A549 (cell line): ENCODE measurements at regions not wholly inside any gene's neighbourhood (a gene's known extent, or its start where the extent isn't known, plus 50 kb on each side); places are given as distances from the start of the nearest gene placed in this dataset.
A peak's percentile ranks its signal among the peaks of the same experiment; 100 is the strongest.

ENCODE experiments used
- CBX2 ChIP-seq: fragments of 200-600 bp; sonication (generic); IDR thresholded peaks from 2 replicates; pipeline ENCODE4 v1.6.1; 2016; ENCODE audit warnings: low read depth, mild to moderate bottlenecking, borderline replicate concordance
- CTCF ChIP-seq: fragments of >200 bp; sonication (Bioruptor Twin); formaldehyde crosslinking; IDR thresholded peaks from 3 replicates; pipeline ENCODE4 v1.5.1; 2016
- EP300 ChIP-seq, 2 experiments: fragments of >200 bp; sonication (Bioruptor Twin); formaldehyde crosslinking; IDR thresholded peaks; 2 replicates in 1 of 2; 3 replicates in 1 of 2; pipeline ENCODE4 v1.6.1; 2016 to 2017
- ESRRA ChIP-seq: fragments of 150-350 bp; IDR thresholded peaks from 2 replicates; pipeline ENCODE4 v1.6.1; 2014; ENCODE audit warnings: mild to moderate bottlenecking, low read length, borderline replicate concordance
- MAX ChIP-seq: IDR thresholded peaks from 2 replicates; pipeline ENCODE4 v1.6.1; 2012
- POLR2A ChIP-seq: IDR thresholded peaks from 2 replicates; pipeline ENCODE4 v1.6.1; 2012; ENCODE audit warnings: mild to moderate bottlenecking, low read length
- REST ChIP-seq: fragments of 200-600 bp; sonication (generic); IDR thresholded peaks from 2 replicates; pipeline ENCODE4 v1.6.1; 2016; ENCODE audit warnings: antibody characterized with exemption, mild to moderate bottlenecking, moderate library complexity
- RFX5 ChIP-seq: fragments of 450-650 bp; IDR thresholded peaks from 2 replicates; pipeline ENCODE4 v1.7.1; 2014; ENCODE audit warnings: antibody characterized with exemption, mild to moderate bottlenecking, moderate library complexity
- SREBF2 ChIP-seq: fragments of 450-650 bp; IDR thresholded peaks from 2 replicates; pipeline ENCODE4 v1.6.1; 2014; ENCODE audit warnings: mild to moderate bottlenecking, moderate library complexity
- ZFP36 ChIP-seq: fragments of 450-650 bp; IDR thresholded peaks from 2 replicates; pipeline ENCODE4 v1.6.1; 2014; ENCODE audit warnings: borderline replicate concordance; ENCODE audit not compliant: partially characterized antibody
- ZNF302 ChIP-seq: fragments of 250-450 bp; sonication (Bioruptor Pico); IDR thresholded peaks from 2 replicates; pipeline ENCODE4 v1.9.0; 2021; ENCODE audit warnings: inconsistent platforms, mild to moderate bottlenecking, moderate library complexity
- ZSCAN20 ChIP-seq: fragments of 250-450 bp; sonication (Bioruptor Pico); IDR thresholded peaks from 2 replicates; pipeline ENCODE4 v1.8.0; 2022; ENCODE audit warnings: mild to moderate bottlenecking, moderate library complexity
- TF ChIP-seq, protein P1 (sequence below): fragments of 450-650 bp; IDR thresholded peaks from 2 replicates; pipeline ENCODE4 v1.6.1; 2014; ENCODE audit warnings: antibody characterized with exemption

DNA sequence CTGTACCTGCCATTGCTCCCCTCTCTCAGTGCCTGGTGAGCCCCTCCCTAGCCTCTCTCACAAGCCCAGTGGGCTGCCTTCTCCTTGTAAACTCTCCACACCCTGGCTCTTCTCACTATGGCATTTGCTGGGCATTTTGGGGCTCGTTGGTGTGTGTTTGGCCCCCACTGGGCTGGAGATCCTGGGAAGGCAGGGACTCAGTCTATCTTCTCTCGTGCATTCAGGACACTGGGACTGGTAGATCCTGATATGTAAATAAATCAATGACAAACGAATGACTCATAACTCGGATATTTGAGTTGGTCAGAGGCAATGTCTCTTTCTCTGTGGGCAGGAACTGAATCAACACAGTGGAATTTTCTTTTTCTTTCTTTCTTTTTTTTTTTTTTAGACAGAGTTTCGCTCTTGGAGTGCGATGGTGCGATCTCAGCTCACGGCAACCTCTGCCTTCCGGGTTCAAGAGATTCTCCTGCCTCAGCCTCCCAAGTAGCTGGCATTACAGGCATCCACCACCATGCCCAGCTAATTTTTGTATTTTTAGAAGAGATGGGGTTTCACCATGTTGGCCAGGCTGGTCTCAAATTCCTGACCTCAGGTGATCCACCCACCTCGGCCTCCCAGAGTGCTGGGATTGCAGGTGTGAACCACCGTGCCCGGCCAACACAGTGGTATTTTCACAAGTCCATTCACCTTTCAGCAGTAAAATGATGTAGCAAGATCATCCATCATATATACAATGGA is 144.6 kb upstream of the SPRED2 start:
- TF ChIP-seq ZSCAN20 (CRISPR knock-in tag) (no peak), ZFP36 (no peak), ESRRA (no peak), CTCF (no peak), RFX5 (no peak), POLR2A (no peak), EP300 (IDR thresholded peaks at IDR 0.05) (0 out of 5 replicates have a peak, but pooled peaks of 1 of the 2 experiments have one; percentile 27), MAX (peak; percentile 76; the same call in 1 of the 2 replicates), SREBF2 (no peak), CBX2 (no peak), ZNF302 (no peak), REST (no peak)
- TF ChIP-seq, protein P1, sequence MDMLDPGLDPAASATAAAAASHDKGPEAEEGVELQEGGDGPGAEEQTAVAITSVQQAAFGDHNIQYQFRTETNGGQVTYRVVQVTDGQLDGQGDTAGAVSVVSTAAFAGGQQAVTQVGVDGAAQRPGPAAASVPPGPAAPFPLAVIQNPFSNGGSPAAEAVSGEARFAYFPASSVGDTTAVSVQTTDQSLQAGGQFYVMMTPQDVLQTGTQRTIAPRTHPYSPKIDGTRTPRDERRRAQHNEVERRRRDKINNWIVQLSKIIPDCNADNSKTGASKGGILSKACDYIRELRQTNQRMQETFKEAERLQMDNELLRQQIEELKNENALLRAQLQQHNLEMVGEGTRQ, result no peak
